ENCODE measurements at regions not wholly inside any gene's neighbourhood (a gene's known extent, or its start where the extent isn't known, plus 50 kb on each side); places are given as distances from the start of the nearest gene placed in this dataset.

GRCh38 chr1:34657849-34658248 lies 97.0 kb upstream of the GJB5 start:
- Histone ChIP-seq H3K4me1 (ENCODE audit: control insufficient read depth, extremely low read depth, insufficient read depth, low read length) (no peaks in the 10 kb centered on the region), H4K20me1 (ENCODE audit: control insufficient read depth, extremely low read depth, insufficient read depth, low read length) (no peaks in the 10 kb centered on the region)
- dilution Hi-C loops (cut with MboI; ENCODE audit: extremely low pct_ligation_motif_present, low sequenced_read_pairs) = no loop called here

DNA sequence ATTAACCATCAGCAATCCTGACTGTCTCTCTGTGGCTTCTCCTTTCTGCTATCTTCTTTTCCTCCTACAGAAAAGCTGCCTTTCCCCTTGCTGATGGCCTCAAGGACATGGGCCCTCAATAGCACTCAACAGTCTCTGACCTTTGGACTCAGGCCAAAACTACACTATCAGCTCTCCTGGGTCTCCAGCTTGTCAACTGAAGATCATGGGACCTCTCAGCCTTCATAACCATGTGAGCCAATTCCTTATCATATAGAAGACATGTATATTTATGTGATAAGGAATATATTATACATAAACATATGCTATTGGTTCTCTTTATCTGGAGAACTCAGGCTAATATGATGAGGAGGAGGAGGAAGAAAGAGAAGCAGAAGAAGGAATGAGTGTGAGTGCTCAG lies 91.8 kb upstream of the GJB5 start:
- FAIRE-seq (no peak), DNase-seq (ENCODE audit: low read depth, low spot score) (no peak)

More at GRCh38 chr1:34657849-34658248, 97.0 kb upstream of the GJB5 start:
- DNase-seq (ENCODE audit: low read depth, low spot score) (no peak), FAIRE-seq (no peak)
- H3K27ac ChIP-seq (ENCODE audit: control insufficient read depth, insufficient read depth, low read length) = no peak overlapping the region
- H3K9ac ChIP-seq (ENCODE audit: control insufficient read depth, extremely low read depth, insufficient read depth, low read length) = no peak overlapping the region
- H3K79me2 ChIP-seq (ENCODE audit: control insufficient read depth, insufficient read depth, low read length) = no peaks in the 10 kb centered on the region
- peaks cover 7% of the 10 kb centered on the region for H3K27me3 ChIP-seq (ENCODE audit: control insufficient read depth, extremely low read depth, insufficient read depth, low read length)
- TF ChIP-seq CTCF (optimal IDR thresholded peaks at IDR 0.05 in 1 of 3, IDR thresholded peaks at IDR 0.05 in 1 of 3, conservative IDR thresholded peaks at IDR 0.05 in 1 of 3; ENCODE audit: extremely low read depth in 1 of 3, insufficient read depth in 2 of 3, low read length in 3 of 3) = no peak
- no peak for TF ChIP-seq EZH2 (IDR thresholded peaks at IDR 0.05; ENCODE audit: low read length)
- H3K9me3 ChIP-seq (ENCODE audit: control insufficient read depth, low read depth, low read length) = no peaks in the 10 kb centered on the region
- H3K36me3 ChIP-seq (ENCODE audit: control insufficient read depth in 2 of 2, extremely low read depth in 1 of 2, insufficient read depth in 2 of 2, low read length in 2 of 2) = no peaks in the 10 kb centered on the region
- H2AFZ ChIP-seq (ENCODE audit: control insufficient read depth, low read length) = no peak overlapping the region
- no peaks in the 10 kb centered on the region for H3K9me1 ChIP-seq (ENCODE audit: control insufficient read depth, extremely low read depth, insufficient read depth, low read length)
- H3K4me3 ChIP-seq (ENCODE audit: control insufficient read depth in 2 of 3, extremely low read depth in 1 of 3, insufficient read depth in 2 of 3, low read depth in 1 of 3, low read length in 3 of 3) = no peak overlapping the region
- H3K4me2 ChIP-seq (ENCODE audit: control insufficient read depth, extremely low read depth, insufficient read depth, low read depth, low read length) = no peak overlapping the region

More for the DNA sequence above, 91.8 kb upstream of the GJB5 start:
- Histone ChIP-seq H3K4me2 (ENCODE audit: control insufficient read depth, extremely low read depth, insufficient read depth, low read depth, low read length) (no peak overlapping the region), H3K4me1 (ENCODE audit: control insufficient read depth, extremely low read depth, insufficient read depth, low read length) (no peaks in the 10 kb centered on the region), H3K9me1 (ENCODE audit: control insufficient read depth, extremely low read depth, insufficient read depth, low read length) (no peaks in the 10 kb centered on the region), H3K9ac (ENCODE audit: control insufficient read depth, extremely low read depth, insufficient read depth, low read length) (no peak overlapping the region), H3K4me3 (ENCODE audit: control insufficient read depth in 2 of 3, extremely low read depth in 1 of 3, insufficient read depth in 2 of 3, low read depth in 1 of 3, low read length in 3 of 3) (no peak overlapping the region), H3K36me3 (ENCODE audit: control insufficient read depth in 2 of 2, extremely low read depth in 1 of 2, insufficient read depth in 2 of 2, low read length in 2 of 2) (no peaks in the 10 kb centered on the region), H3K79me2 (ENCODE audit: control insufficient read depth, insufficient read depth, low read length) (no peaks in the 10 kb centered on the region), H3K27ac (ENCODE audit: control insufficient read depth, insufficient read depth, low read length) (no peak overlapping the region), H4K20me1 (ENCODE audit: control insufficient read depth, extremely low read depth, insufficient read depth, low read length) (no peaks in the 10 kb centered on the region), H3K9me3 (ENCODE audit: control insufficient read depth, low read depth, low read length) (no peaks in the 10 kb centered on the region), H3K27me3 (ENCODE audit: control insufficient read depth, extremely low read depth, insufficient read depth, low read length) (no peaks in the 10 kb centered on the region), H2AFZ (ENCODE audit: control insufficient read depth, low read length) (no peak overlapping the region)
- no peak for TF ChIP-seq CTCF (optimal IDR thresholded peaks at IDR 0.05 in 1 of 3, IDR thresholded peaks at IDR 0.05 in 1 of 3, conservative IDR thresholded peaks at IDR 0.05 in 1 of 3; ENCODE audit: extremely low read depth in 1 of 3, insufficient read depth in 2 of 3, low read length in 3 of 3)
- TF ChIP-seq EZH2 (IDR thresholded peaks at IDR 0.05; ENCODE audit: low read length) = no peak
- dilution Hi-C loops (cut with MboI; ENCODE audit: extremely low pct_ligation_motif_present, low sequenced_read_pairs) = no loop called here
